Large intestine (tissue), 3 donors: ENCODE measurements at regions not wholly inside any gene's neighbourhood (a gene's known extent, or its start where the extent isn't known, plus 50 kb on each side); places are given as distances from the start of the nearest gene placed in this dataset.

ENCODE experiments used
- DNase-seq, 2 donors: peaks; one replicate each; pipeline versions ENCODE4 v3.0.0 to v3.0.0-alpha.2; 2013
- H3K27ac ChIP-seq: one replicate; pipeline ENCODE4 v1.5.1; 2013; ENCODE audit warnings: low read length
- H3K27me3 ChIP-seq: 2 replicates; pipeline ENCODE4 v1.6.1; 2013; ENCODE audit warnings: low read length; ENCODE audit not compliant: control insufficient read depth, insufficient read depth
- H3K36me3 ChIP-seq: 2 replicates; pipeline ENCODE4 v1.6.1; 2013; ENCODE audit warnings: low read length; ENCODE audit not compliant: control insufficient read depth, insufficient read depth
- H3K4me1 ChIP-seq: one replicate; pipeline ENCODE4 v1.6.1; 2013; ENCODE audit warnings: low read length; ENCODE audit not compliant: control insufficient read depth, insufficient read depth
- H3K4me3 ChIP-seq: one replicate; pipeline ENCODE4 v1.5.1; 2013; ENCODE audit warnings: low read length
- H3K9me3 ChIP-seq: one replicate; pipeline ENCODE4 v1.6.1; 2013; ENCODE audit warnings: mild to moderate bottlenecking, low read depth, low read length, moderate library complexity; ENCODE audit not compliant: control insufficient read depth
- WGBS: methylation state at CpG from one replicate; pipeline ENCODE4 v1.1.5; 2013; ENCODE audit warnings: low lambda C conversion rate; ENCODE audit not compliant: insufficient coverage; 5-methylcytosine and 5-hydroxymethylcytosine counted together

DNA sequence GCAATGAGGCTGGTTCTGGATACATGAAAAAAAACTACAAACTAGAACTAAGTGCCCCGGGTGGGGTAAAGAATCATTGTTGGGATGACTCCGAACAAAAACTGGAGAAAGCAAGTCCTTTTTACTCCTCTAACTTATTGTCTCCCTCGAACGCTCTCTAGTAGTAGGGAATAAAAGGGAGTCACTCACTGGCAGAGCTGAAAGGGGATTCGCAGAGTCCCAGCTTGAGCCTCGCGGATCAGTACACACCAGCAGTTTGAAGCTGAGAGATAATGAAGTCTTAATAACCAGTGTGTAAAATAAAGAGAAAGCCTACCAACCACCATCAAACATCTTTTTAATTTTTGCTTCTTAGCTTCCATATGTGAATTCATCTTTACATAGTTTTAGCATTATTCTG, 521.9 kb upstream of the ARX start:
- no peaks in the 10 kb centered on the region for H3K9me3 ChIP-seq
- H3K4me3 ChIP-seq = no peak overlapping the region
- no CpG with 5 or more reads among the region's 7 CpGs for WGBS
- H3K27me3 ChIP-seq = no peaks in the 10 kb centered on the region
- H3K4me1 ChIP-seq = no peaks in the 10 kb centered on the region
- no peak overlapping the region for H3K27ac ChIP-seq
- H3K36me3 ChIP-seq = no peaks in the 10 kb centered on the region
- DNase-seq = no peak

DNA sequence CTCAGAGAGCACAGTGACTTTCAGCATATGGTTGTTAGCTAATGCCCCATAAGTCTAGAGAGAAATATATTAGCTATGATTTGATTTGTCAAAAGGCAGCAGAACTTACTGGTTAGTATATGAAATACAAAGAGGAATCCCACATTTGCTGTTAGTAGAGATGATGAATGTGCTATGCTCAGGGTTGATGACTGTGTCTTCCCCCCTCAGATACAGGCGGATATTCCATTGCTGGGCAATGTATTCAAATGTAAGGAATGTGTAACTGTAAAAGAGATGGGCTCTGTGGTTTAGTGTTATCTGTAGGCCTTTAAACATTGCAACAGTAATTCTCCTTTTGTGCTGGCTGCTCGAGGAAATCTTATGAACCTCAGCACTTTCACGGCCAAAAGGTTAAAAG, 528.9 kb upstream of the ARX start:
- no peaks in the 10 kb centered on the region for H3K27me3 ChIP-seq
- no peaks in the 10 kb centered on the region for H3K4me1 ChIP-seq
- no CpG with 5 or more reads among the region's 3 CpGs for WGBS
- no peaks in the 10 kb centered on the region for H3K36me3 ChIP-seq
- no peak for DNase-seq
- H3K27ac ChIP-seq = no peak overlapping the region
- no peak overlapping the region for H3K4me3 ChIP-seq
- H3K9me3 ChIP-seq = no peaks in the 10 kb centered on the region

DNA sequence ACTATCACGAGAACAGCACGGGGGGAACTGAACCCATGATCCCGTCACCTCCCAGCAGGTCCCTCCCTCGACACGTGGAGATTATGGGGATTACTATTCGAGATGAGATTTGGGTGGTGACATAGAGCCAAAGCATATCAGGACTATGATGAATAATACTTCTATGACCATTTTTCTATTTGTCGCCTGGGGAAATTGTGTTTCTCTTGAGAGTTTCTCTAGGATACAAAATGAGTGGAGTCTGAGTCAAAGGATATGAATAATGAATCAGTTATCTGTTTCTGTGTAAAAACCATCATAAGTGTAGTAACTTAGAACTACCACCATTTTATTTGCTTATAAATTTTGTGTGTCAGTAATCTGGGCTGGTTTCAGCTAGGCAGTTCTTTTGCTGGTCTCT, 533.0 kb upstream of the ARX start:
- WGBS = no CpG with 5 or more reads among the region's 7 CpGs
- H3K4me1 ChIP-seq = no peaks in the 10 kb centered on the region
- no peaks in the 10 kb centered on the region for H3K36me3 ChIP-seq
- H3K27ac ChIP-seq = no peak overlapping the region
- H3K27me3 ChIP-seq = no peaks in the 10 kb centered on the region
- no peaks in the 10 kb centered on the region for H3K9me3 ChIP-seq
- no peak for DNase-seq
- H3K4me3 ChIP-seq = no peak overlapping the region

DNA sequence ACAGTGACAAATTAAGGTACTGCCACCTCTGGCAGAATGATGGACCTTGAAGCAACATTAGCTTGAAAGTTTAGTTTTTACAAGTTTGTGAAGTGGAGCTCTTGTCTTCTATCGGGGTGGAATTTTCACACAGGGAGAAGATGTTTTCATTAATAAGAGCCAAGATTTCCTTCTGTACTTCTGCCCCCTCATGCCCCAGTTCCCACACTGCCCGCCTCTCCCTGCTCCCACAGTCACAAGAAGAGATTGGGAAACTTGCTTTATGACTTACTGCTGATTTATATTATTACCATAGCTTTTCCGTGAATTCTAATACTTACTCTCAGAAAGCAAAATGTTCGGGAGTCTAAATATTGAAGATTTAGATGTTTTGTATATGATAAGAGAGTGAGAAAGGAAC, 539.8 kb upstream of the ARX start:
- Histone ChIP-seq H3K36me3 (no peaks in the 10 kb centered on the region), H3K9me3 (no peaks in the 10 kb centered on the region), H3K27me3 (no peaks in the 10 kb centered on the region), H3K4me3 (no peak overlapping the region), H3K27ac (no peak overlapping the region), H3K4me1 (no peaks in the 10 kb centered on the region)
- no peak for DNase-seq
- WGBS = no CpG with 5 or more reads among the region's 4 CpGs

DNA sequence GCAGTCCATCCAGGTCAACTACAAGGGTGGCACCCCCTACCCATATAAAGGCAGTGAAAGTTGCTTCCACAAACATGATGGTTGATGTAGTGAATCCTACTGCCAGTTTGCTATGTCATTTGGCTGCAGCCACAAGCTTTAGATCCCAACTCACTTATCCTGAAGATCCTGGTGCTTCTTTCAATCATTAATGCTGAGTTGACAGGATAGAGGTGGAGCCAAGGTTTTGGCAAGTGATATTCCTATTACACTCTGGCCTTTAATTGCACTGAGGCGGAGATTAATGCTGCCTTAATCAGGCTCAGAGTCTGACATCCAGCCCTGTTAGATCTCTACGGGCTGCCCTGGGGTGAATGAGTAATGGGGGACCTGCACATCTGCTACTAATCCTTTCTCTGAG, 542.4 kb upstream of the ARX start:
- Histone ChIP-seq H3K4me3 (no peak overlapping the region), H3K4me1 (no peaks in the 10 kb centered on the region), H3K9me3 (no peaks in the 10 kb centered on the region), H3K36me3 (no peaks in the 10 kb centered on the region), H3K27me3 (no peaks in the 10 kb centered on the region), H3K27ac (no peak overlapping the region)
- WGBS = no CpG with 5 or more reads among the region's 2 CpGs
- DNase-seq = no peak

DNA sequence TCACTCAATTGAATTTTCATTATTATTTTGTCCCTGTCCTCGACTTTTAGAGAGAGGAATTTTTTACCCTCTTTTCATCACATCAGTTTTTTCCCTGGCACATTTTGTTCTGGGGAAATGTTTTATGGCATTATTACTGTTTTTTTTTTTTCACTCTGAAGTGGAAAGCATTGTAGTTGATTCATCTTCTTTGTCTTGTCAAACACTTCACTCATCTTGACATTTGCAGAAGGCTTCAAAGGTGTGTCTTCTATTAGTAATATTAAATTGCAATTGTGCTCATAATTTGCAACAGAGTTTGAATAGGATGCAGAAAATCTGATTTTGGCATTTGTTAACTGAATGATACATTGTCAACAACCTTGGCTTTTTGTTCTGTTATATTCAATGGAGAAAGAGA, 545.4 kb upstream of the ARX start:
- H3K4me3 ChIP-seq = no peak overlapping the region
- no peak overlapping the region for H3K27ac ChIP-seq
- no peaks in the 10 kb centered on the region for H3K36me3 ChIP-seq
- H3K9me3 ChIP-seq = no peaks in the 10 kb centered on the region
- WGBS = no CpG with 5 or more reads among the region's 1 CpG
- H3K4me1 ChIP-seq = no peaks in the 10 kb centered on the region
- H3K27me3 ChIP-seq = no peaks in the 10 kb centered on the region
- DNase-seq = no peak

DNA sequence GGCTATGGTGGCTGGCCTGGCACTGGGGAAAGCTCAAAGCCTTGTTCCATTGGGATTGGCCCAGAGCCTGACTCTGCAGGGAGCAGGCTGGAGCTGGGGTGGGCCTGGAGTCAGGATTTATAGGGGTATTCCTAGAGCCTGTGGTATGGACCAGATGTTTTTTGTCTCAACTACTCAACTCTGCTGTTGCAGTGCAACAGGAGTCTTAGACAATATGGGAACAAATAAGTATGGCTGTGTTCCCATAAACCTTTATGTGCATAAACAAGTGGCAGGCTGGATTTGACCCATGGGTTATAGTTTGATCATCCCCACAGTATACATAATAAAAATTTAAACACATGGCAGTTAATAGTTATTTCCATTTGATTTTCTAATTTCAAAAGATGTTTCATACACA, 557.9 kb upstream of the ARX start:
- Histone ChIP-seq H3K4me1 (no peaks in the 10 kb centered on the region), H3K27ac (no peak overlapping the region), H3K36me3 (no peaks in the 10 kb centered on the region), H3K9me3 (no peaks in the 10 kb centered on the region), H3K4me3 (no peak overlapping the region), H3K27me3 (no peaks in the 10 kb centered on the region)
- no peak for DNase-seq

DNA sequence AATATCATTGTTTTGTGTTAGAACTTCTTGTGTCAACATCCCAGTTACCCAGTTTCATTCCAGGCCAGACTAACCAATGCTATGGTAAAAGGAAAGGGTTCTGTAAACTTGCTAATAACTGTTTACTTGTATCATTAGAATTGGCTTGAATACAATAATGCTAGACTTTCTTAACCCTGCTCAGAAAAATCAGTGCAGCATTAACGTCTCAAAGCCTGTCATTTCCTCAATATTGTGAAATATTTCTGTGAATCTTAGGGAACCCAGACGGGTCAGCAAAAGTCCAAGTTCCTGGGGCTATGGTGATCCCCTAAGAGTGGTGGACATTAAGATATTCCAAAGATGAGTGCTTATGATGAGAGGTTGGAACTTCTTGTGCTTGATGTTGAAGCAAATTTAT, 541.2 kb upstream of the MAGEB18 start:
- no CpG with 5 or more reads among the region's 2 CpGs for WGBS
- Histone ChIP-seq H3K4me3 (no peak overlapping the region), H3K9me3 (no peaks in the 10 kb centered on the region)

DNA sequence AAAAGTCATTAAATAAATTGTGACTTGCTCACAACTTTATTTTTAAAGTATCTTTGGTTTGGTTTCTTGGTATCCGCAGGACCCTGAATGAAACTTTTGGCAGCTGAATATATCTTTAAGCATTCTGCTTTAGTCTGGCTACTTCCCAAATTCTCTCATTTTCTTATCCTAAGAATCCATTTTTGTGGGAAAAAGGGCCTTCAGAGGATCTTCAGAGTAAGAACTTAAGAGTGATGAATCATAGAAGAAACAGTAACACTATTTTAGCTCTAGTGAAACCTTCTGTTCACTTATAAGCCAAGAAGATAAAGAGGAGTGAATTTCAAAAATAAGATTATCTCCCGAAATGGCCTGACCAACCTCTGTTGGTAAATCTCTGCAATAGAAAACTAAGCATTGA, 540.6 kb upstream of the MAGEB18 start:
- Histone ChIP-seq H3K4me1 (no peaks in the 10 kb centered on the region), H3K9me3 (no peaks in the 10 kb centered on the region), H3K36me3 (no peaks in the 10 kb centered on the region), H3K27ac (no peak overlapping the region), H3K4me3 (no peak overlapping the region), H3K27me3 (no peaks in the 10 kb centered on the region)
- no CpG with 5 or more reads among the region's 2 CpGs for WGBS
- DNase-seq = no peak

More for the DNA sequence above, 541.2 kb upstream of the MAGEB18 start:
- Histone ChIP-seq H3K36me3 (no peaks in the 10 kb centered on the region), H3K27ac (no peak overlapping the region), H3K27me3 (no peaks in the 10 kb centered on the region), H3K4me1 (no peaks in the 10 kb centered on the region)
- DNase-seq = no peak

DNA sequence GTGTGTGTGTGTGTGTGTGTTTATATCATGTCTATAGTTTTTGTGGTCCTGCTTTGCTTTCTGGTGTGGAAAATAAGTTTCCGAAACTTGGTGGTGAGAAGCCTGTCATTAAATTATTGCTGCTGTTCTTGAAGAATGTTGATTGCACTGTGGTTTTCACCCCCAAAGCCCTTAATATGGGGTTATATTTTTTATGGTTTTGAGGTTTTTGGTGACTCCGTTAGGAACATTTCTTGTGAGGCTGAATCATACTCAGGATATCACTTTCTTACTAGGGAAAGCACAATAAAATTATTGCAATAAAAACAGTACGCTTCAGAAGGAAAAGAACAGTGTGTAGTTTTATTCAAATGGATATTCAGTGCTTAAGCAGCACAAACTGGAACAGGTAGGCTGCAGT, 539.1 kb upstream of the MAGEB18 start:
- no peak overlapping the region for H3K27ac ChIP-seq
- no peak for DNase-seq
- H3K4me3 ChIP-seq = no peak overlapping the region
- no CpG with 5 or more reads among the region's 3 CpGs for WGBS
- no peaks in the 10 kb centered on the region for H3K4me1 ChIP-seq
- H3K9me3 ChIP-seq = no peaks in the 10 kb centered on the region
- H3K36me3 ChIP-seq = no peaks in the 10 kb centered on the region
- H3K27me3 ChIP-seq = no peaks in the 10 kb centered on the region

DNA sequence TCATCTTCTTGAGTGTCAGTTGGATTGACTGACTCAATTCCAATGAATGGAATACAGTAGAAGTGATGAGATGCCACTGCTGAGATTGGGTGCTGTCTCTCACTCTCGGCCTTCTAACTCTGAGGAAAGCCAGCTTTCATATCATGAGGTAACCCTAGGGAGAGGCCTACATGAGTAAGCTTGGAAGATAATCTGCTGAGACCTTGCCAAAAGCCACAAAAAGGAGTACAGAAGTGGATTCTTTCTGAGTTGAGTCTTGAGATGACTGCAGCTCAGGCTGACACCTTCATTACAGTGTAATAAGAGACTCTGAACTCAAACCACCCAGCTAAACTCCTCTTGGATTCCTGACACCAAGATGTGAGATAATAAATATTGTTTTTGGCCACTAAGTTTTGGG, 537.4 kb upstream of the MAGEB18 start:
- no peaks in the 10 kb centered on the region for H3K4me1 ChIP-seq
- no CpG with 5 or more reads among the region's 1 CpG for WGBS
- DNase-seq = no peak
- no peak overlapping the region for H3K4me3 ChIP-seq
- H3K9me3 ChIP-seq = no peaks in the 10 kb centered on the region
- no peaks in the 10 kb centered on the region for H3K27me3 ChIP-seq
- no peak overlapping the region for H3K27ac ChIP-seq
- H3K36me3 ChIP-seq = no peaks in the 10 kb centered on the region
